ENCODE measurements at regions not wholly inside any gene's neighbourhood (a gene's known extent, or its start where the extent isn't known, plus 50 kb on each side); places are given as distances from the start of the nearest gene placed in this dataset.
"Not testable (repeated sequence)": the region's sequence is repeated elsewhere in the genome, so short reads cannot be mapped to it uniquely, and the experiment has no call there.

DNA sequence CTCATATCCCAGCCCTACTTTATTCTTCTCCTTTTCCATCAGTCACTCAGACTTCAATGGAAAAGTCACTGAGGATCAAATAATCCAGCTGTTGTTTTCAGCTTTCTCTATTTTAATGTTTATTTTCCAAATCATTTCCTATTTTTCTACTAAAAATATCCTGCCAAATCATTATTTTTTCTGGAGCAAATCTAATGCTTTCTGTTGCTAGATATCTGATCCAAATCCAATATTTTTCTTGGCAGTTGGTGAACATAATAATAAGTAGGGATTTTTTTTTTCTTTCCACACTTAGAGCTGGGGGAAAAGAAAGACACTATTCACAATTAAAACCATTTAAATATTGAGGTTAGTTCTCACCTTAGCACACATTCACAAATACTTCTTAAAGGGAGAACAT lies 656.1 kb downstream of the DACH1 start:
- DNase-seq, result no peak

DNA sequence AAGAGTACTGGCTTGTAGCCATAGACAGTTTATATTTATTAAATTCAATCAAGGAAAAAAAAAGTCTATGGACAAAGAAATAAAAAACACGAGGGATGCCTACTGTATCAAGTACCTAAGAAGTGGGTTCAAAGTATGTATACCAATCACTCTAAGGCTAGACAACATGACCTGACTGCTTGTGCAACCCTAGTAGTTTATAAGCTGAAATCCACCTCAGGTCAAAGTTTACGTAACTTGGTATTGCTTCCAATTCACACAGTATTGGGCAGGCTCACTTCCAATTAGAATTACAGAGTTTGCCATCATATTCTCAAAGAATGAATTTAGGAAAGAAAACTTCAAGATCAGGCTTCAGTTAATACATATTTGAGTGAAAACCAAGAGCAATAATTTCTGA lies 657.8 kb downstream of the DACH1 start:
- no peak for DNase-seq

DNA sequence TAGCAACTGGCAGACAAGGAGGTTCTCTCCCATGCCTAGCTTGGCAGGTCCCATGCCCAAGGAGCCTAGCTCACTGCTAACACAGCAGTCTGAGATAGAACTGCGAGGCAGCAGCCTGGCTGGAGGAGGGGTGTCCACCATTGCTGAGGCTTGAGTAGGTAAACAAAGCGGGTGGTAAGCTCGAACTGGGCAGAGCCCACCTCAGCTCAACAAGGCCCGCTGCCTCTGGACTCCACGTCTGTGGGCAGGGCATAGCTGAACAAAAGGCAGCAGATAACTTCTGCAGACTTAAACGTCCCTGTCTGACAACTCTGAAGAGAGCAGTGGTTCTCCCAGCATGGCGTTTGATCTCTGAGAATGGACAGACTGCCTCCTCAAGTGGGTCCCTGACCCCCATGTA lies 682.4 kb downstream of the DACH1 start:
- DNase-seq, result not testable (repeated sequence)

DNA sequence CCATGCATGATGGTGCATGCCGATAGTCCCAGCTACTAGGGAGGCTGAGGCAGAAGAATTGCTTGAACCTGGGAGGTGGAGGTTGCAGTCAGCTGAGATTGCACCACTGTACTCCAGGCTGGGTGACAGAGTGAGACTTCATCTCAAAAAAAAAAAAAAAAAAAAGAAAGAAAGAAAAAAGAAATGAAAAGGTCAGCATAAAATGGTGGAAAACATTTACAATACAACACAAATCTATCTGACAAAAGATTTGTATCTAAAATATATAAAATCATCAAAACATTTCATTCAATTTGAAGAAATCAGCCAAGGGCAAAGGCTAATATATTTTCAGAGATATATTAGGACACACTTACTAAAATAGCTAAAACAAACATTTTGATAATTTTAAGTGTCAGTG lies 683.7 kb downstream of the DACH1 start:
- DNase-seq, result not testable (repeated sequence)

GRCh38 chr13:71171740-71172139 lies 695.3 kb downstream of the DACH1 start:
- no peak for DNase-seq

GRCh38 chr13:71169180-71169579 lies 697.8 kb downstream of the DACH1 start:
- DNase-seq, result no peak

DNA sequence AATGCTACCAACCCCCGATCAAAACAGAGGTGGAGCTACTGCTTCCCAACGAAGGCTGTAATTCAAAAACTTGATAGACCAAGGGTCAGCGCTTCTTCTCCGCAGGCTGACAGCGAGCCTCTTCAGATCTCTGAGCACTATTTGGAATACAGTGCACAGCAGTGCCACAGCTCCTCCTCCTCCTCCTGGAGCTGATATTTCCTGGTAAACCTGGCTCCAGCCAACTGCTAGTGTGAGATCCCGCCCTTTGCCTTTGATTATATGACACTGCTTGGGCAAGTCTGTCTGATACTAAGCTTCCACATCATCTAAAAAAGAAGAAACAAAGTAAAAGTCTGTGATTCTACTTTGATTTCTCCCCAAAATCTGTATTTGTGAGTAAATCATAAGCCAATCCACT lies 710.5 kb downstream of the DACH1 start:
- DNase-seq, result no peak

DNA sequence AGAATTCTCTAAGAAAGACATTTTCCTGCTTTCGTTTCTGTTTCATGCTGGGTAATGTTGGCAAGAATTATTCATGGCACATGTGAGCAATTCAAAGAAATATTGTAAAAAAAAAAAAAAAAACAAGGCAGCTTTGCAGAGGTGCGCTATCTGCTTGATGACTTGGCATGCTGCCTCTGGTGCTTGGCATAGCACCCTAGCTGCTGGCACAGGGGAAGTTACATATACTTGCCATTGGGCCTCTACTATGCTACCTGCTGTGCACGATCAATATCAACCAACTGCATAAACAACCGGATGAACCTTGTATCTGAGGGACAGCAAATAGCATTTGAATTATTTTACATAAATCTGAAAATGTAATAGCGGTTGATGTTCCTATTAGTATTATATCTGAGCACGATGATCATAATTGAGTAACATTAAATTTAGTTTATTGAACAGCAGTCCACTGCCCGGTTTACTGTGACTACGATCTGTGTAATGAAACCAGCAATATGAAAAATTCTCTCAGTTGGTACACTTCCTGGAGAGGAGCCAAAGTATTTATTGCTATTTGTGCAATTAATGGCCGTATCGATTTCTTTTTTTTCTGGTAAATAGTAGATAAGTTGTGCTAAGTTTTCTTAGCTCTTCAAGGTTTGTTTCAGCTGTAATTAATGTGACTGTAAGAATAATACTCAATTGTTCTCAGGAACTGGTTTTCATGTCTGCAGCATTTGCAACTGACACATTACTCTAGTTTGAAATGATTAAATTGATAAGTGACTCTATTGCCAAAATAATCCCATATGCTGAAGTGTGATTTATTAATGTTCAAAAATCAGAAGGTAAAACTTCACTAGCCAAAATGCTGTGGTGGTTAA lies 717.3 kb downstream of the DACH1 start:
- DNase-seq, result no peak

DNA sequence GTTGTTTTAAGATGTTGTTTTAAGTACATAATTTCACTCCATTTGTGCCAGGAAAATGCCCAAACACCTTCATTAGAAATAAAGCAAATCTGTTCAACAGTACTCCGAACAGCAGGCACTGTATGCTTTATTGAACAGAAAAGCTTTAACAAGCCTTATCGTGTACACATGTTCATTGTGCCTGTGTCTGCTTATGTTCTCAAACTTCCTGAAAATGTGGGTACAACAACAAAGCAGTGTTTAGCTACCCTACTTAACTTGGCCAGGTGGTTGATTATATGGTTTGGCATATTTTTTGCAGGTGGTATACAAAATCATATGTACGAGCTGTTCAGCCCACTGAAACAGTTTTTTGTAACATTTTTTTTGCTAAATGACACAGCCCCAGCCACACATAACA lies 718.0 kb downstream of the DACH1 start:
- DNase-seq, result no peak

GRCh38 chr13:71148396-71148795 lies 718.6 kb downstream of the DACH1 start:
- DNase-seq, result no peak

DNA sequence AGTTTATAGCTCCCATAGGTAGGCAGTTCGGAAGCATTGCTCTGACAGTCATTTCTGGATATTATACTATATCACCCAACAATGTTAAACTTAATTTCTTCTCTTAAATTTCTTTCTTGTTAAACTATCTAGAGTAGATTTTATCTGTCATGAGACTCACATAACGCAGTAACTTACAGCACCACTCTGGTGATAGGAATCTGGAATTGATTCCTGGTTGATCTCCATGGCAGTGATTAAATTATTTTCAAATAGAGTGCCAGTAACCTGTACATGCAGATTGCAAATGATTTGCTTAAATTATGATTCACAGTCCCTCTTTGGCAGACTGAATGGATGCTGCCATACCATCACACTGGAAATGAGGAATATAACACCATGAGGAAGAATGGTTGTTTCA lies 722.1 kb downstream of the DACH1 start:
- DNase-seq, result no peak

DNA sequence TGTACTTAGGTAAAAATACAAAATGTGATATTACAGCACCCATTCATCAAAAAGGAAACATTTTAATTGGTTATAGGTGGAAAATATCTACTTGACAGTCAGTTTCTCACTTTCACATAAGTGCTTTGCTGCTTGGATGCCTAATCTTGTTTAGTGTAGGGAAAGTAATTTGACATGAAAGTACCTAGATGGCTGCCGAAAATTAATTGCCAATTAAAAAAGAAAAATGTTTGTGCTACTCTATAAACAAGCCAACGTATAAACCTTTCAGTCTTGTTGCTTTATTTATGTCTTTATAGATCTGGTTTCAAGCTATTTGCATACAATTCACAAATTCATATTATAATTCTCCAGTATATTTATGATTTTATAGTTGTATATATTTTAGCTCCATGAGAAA lies 729.9 kb downstream of the DACH1 start:
- no peak for DNase-seq

GRCh38 chr13:71124230-71124629 lies 742.8 kb downstream of the DACH1 start:
- no peak for DNase-seq

DNA sequence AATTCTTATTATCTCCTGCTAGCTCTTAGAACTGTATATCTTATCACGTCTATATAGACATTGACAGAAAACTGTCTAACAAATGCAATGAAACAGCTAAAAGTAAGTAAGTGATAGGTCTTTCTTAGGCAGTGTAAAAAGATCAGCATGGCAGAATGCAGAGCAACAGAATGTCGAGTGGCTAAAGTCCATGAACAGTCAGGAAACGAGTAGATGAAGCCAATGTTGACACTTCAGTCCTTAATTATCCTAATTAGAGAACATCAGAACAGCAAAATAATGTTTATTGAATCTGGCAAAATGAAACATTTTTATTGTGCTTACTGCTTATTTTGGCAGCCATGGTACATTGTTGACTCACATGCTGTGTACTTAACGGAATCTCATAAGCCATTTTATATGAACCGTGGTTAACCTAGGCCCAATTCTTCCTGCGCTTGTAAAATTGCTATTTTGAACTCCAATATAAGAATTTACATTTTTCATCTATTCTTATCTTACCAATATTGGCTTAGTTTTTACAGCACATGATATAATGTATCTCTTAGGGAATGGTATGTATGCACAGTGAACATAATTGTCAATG lies 748.1 kb downstream of the DACH1 start:
- no peak for DNase-seq

GRCh38 chr13:71117920-71118319 lies 749.1 kb downstream of the DACH1 start:
- no peak for DNase-seq

DNA sequence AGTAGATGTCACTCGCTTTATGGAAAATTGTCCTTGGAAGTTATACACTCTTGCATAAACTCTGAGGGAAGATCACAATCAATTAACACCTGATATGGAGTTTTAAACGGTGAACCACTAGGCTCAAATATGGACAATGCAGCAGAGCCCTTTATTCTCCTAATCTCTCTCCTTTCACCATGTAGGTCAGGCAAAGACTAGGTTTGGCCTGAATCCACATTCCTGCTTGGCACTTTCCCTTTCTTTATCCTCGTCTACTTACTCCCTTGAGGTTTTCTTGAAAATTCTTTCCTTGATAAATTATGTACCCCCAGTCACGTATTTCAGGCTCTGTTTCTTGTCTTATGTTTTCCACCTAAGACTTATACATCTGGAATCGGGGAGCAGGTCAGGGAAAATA lies 751.7 kb downstream of the DACH1 start:
- DNase-seq, result no peak

GRCh38 chr13:71096421-71096820 lies 770.6 kb downstream of the DACH1 start:
- DNase-seq, result no peak

DNA sequence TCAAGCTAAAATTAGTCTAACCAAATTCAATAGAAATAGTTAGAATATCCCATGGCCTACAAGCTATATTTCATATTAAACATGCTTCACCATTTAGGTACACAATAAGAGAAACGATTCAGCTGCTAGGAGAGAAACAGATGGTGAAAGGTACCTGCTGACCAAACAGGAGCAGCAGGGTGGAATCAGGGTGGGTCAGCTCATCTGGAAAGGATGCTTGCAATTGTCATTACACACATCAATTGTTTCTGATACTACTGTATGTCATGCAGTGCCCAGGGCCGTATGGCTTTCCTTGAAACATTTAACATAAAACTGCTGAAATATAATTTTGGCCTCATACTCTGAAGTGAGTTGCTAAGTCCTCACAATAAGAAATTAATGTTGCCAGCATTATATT lies 776.0 kb downstream of the DACH1 start:
- DNase-seq, result no peak

DNA sequence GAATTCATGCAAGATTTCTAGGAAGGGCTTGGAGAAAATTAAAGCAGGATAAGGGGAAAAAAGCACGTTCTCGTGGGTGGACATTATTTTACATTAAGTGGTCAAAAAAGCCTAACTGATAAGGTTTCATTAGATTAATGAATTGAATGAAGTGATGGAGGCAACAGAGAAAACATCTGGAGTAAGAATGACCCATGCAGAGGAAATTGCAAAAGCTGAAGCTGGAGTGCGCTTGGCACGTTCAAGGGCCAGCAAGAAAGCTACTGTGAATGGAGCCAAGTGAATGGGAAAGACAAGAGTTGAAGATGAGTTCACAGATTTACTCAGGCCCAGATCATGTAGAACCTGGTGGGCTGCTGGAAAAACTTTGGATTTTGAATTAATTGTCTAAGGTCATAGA lies 777.9 kb downstream of the DACH1 start:
- no peak for DNase-seq

GRCh38 chr13:71087432-71087831 lies 779.6 kb downstream of the DACH1 start:
- DNase-seq, result no peak

DNA sequence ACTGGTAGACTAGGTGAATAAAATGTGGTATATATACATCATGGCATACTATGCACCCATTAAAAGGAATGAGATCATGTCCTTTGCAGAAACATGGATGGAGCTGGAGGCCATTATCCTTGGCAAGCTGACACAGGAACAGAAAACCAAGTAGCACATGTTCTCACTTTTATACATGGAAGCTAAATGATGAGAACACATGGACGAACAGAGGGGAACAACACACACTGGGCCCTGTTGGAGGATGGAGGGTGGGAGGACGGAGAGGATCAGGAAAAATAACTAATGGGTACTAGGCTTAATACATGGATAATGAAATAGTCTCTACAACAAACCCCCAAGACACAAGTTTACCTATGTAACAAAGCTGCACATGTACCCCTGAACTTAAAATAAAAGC lies 780.0 kb downstream of the DACH1 start:
- no peak for DNase-seq

- DNase-seq, result no peak
These were observed 784.4 kb downstream of the DACH1 start for GRCh38 chr13:71082631-71083030.

- DNase-seq, result no peak
These were observed 787.4 kb downstream of the DACH1 start for GRCh38 chr13:71079638-71080037.

- DNase-seq, result no peak
These were observed 799.0 kb downstream of the DACH1 start for GRCh38 chr13:71068041-71068440.
